K562 (cell line): ENCODE measurements at regions not wholly inside any gene's neighbourhood (a gene's known extent, or its start where the extent isn't known, plus 50 kb on each side); places are given as distances from the start of the nearest gene placed in this dataset.

ENCODE experiments used
- ARID2 ChIP-seq: fragments of 450-650 bp; IDR thresholded peaks from 2 replicates; pipeline ENCODE4 v1.6.1; 2017; ENCODE audit warnings: antibody characterized with exemption, mild to moderate bottlenecking
- CXXC5 ChIP-seq: fragments of 250-450 bp; sonication (Bioruptor Pico); IDR thresholded peaks from 2 replicates; pipeline ENCODE4 v1.8.0; 2022; ENCODE audit warnings: inconsistent platforms, mild to moderate bottlenecking, moderate library complexity
- EZH2 ChIP-seq: IDR thresholded peaks from 2 replicates; pipeline ENCODE4 v1.6.1; 2012; ENCODE audit warnings: low read depth, mild to moderate bottlenecking, inconsistent platforms, low read length, borderline replicate concordance
- HDGF ChIP-seq: fragments of 450-650 bp; IDR thresholded peaks from 2 replicates; pipeline ENCODE4 v1.6.1; 2016
- HOXB6 ChIP-seq: fragments of 250-450 bp; sonication (Bioruptor Pico); IDR thresholded peaks from 2 replicates; pipeline ENCODE4 v1.5.1; 2022; ENCODE audit warnings: mild to moderate bottlenecking, borderline replicate concordance
- MAZ ChIP-seq, 2 experiments: fragments of 450-650 bp in 1 of 2; sonication (generic) in 1 of 2; formaldehyde crosslinking; IDR thresholded peaks in 1 of 2; conservative IDR thresholded peaks in 1 of 2; 2 replicates each; pipeline versions ENCODE4 v1.4.0 to v1.5.0; 2020; ENCODE audit warnings: mild to moderate bottlenecking in 1 of 2, missing genetic modification reagents in 1 of 2
- SOX6 ChIP-seq: fragments of 450-650 bp; IDR thresholded peaks from 2 replicates; pipeline ENCODE4 v1.6.1; 2014; ENCODE audit warnings: mild to moderate bottlenecking
- ZNF639 ChIP-seq, 2 experiments: fragments of 200-800 bp in 1 of 2; sonication (Bioruptor generic) in 1 of 2; sonication (generic) in 1 of 2; formaldehyde crosslinking in 1 of 2; IDR thresholded peaks in 1 of 2; conservative IDR thresholded peaks in 1 of 2; 2 replicates each; pipeline versions ENCODE4 v1.5.0 to v1.6.1; 2016 to 2020; ENCODE audit warnings: missing compliant biosample characterization in 1 of 2, missing genetic modification characterization in 1 of 2, missing genetic modification reagents in 1 of 2
- ZZZ3 ChIP-seq: fragments of 450-650 bp; IDR thresholded peaks from 2 replicates; pipeline ENCODE4 v1.6.1; 2016; ENCODE audit warnings: antibody characterized with exemption, mild to moderate bottlenecking, moderate library complexity
- TF ChIP-seq, protein P1 (sequence below): fragments of 450-650 bp; IDR thresholded peaks from 2 replicates; pipeline ENCODE4 v1.7.0; 2016; ENCODE audit warnings: borderline replicate concordance

GRCh38 chr2:223418131-223418530, 184.0 kb downstream of the SCG2 start (continued):
- TF ChIP-seq EZH2 (no peak), ZZZ3 (no peak), SOX6 (no peak), HDGF (no peak), MAZ (CRISPR knock-in tag; conservative IDR thresholded peaks at IDR 0.05 in 1 of 2, IDR thresholded peaks at IDR 0.05 in 1 of 2) (no peak), ARID2 (no peak), CXXC5 (no peak), HOXB6 (CRISPR knock-in tag) (no peak), ZNF639 (CRISPR knock-in tag; conservative IDR thresholded peaks at IDR 0.05 in 1 of 2, IDR thresholded peaks at IDR 0.05 in 1 of 2) (no peak)
- TF ChIP-seq, protein P1, sequence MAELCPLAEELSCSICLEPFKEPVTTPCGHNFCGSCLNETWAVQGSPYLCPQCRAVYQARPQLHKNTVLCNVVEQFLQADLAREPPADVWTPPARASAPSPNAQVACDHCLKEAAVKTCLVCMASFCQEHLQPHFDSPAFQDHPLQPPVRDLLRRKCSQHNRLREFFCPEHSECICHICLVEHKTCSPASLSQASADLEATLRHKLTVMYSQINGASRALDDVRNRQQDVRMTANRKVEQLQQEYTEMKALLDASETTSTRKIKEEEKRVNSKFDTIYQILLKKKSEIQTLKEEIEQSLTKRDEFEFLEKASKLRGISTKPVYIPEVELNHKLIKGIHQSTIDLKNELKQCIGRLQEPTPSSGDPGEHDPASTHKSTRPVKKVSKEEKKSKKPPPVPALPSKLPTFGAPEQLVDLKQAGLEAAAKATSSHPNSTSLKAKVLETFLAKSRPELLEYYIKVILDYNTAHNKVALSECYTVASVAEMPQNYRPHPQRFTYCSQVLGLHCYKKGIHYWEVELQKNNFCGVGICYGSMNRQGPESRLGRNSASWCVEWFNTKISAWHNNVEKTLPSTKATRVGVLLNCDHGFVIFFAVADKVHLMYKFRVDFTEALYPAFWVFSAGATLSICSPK = no peak
- TF ChIP-seq, all 486 proteins: peak for 0
